Breast epithelium (tissue), 4 donors: ENCODE measurements at regions not wholly inside any gene's neighbourhood (a gene's known extent, or its start where the extent isn't known, plus 50 kb on each side); places are given as distances from the start of the nearest gene placed in this dataset.

Source experiments
- DNase-seq, 2 donors: peaks; one replicate each; pipeline ENCODE4 v3.0.0-alpha.2; 2019; ENCODE audit warnings: low spot score in 2 of 2
- H3K27ac ChIP-seq, 2 donors: fragments of 200-600 bp; sonication (generic) in 1 of 2; one replicate each; pipeline ENCODE4 v1.5.1; 2016 to 2019; ENCODE audit warnings: mild to moderate bottlenecking in 1 of 2
- H3K27me3 ChIP-seq, 2 donors: fragments of 200-600 bp; sonication (generic) in 1 of 2; one replicate each; pipeline versions ENCODE4 v1.5.1 to v1.6.0; 2017 to 2019; ENCODE audit warnings: control low read depth in 1 of 2, mild to moderate bottlenecking in 1 of 2
- H3K36me3 ChIP-seq: fragments of 200-600 bp; one replicate; pipeline ENCODE4 v1.5.1; 2019
- H3K4me1 ChIP-seq, 2 donors: fragments of 200-600 bp; sonication (generic); one replicate each; pipeline ENCODE4 v1.5.1; 2016 to 2019; ENCODE audit warnings: control low read depth in 1 of 2
- H3K4me3 ChIP-seq, 3 donors: fragments of 200-600 bp; sonication (generic); 1 replicate in 2 of 3; 2 replicates in 1 of 3; pipeline ENCODE4 v1.5.1; 2016 to 2019; ENCODE audit warnings: mild to moderate bottlenecking in 3 of 3, moderate library complexity in 2 of 3
- H3K9me3 ChIP-seq, 2 donors: fragments of 200-600 bp; sonication (generic) in 1 of 2; one replicate each; pipeline ENCODE4 v1.5.1; 2016 to 2019; ENCODE audit warnings: control low read depth in 1 of 2
- CTCF ChIP-seq, 3 donors: fragments of 450-650 bp; IDR thresholded peaks; one replicate each; pipeline ENCODE4 v1.5.1; 2016 to 2017; ENCODE audit warnings: antibody characterized with exemption in 3 of 3, mild to moderate bottlenecking in 3 of 3, moderate library complexity in 3 of 3
- POLR2A ChIP-seq: fragments of 450-650 bp; IDR thresholded peaks from one replicate; pipeline ENCODE4 v1.6.1; 2016; ENCODE audit warnings: antibody characterized with exemption, mild to moderate bottlenecking, moderate library complexity
- POLR2AphosphoS5 ChIP-seq, 3 donors: sonication (generic); formaldehyde crosslinking; IDR thresholded peaks; one replicate each; pipeline ENCODE4 v1.6.1; 2017; ENCODE audit warnings: antibody characterized with exemption in 3 of 3
- intact Hi-C: fragments of 100-400 bp; cut with DNase I; formaldehyde crosslinking; loops from one replicate; pipeline ENCODE4 v1.15.1; 2023; ENCODE audit warnings: low total_unique reads

- TF ChIP-seq POLR2A (no peak), CTCF (IDR thresholded peaks at IDR 0.05) (no peak), POLR2AphosphoS5 (IDR thresholded peaks at IDR 0.05) (no peak)
- intact Hi-C loops: loop anchor here (5.0 kb wide), 1 partner anchor 370 kb away; no protein-coding TSS in a partner anchor
- Histone ChIP-seq H3K4me1 (no peaks in the 10 kb centered on the region), H3K9me3 (no peaks in the 10 kb centered on the region), H3K36me3 (no peaks in the 10 kb centered on the region), H3K4me3 (no peak overlapping the region), H3K27me3 (no peaks in the 10 kb centered on the region), H3K27ac (no peak overlapping the region)
- no peak for DNase-seq
Measured at GRCh38 chr2:48026865-48027264, 120.6 kb upstream of the FBXO11 start.

- TF ChIP-seq POLR2AphosphoS5 (IDR thresholded peaks at IDR 0.05): no peak
- TF ChIP-seq CTCF (IDR thresholded peaks at IDR 0.05): no peak
- TF ChIP-seq POLR2A: no peak
- no peak overlapping the region for H3K27ac ChIP-seq
- H3K27me3 ChIP-seq: no peaks in the 10 kb centered on the region
- H3K36me3 ChIP-seq: no peaks in the 10 kb centered on the region
- no peaks in the 10 kb centered on the region for H3K4me1 ChIP-seq
- DNase-seq: no peak
- no peak overlapping the region for H3K4me3 ChIP-seq
- peaks cover 4 to 8% of the 10 kb centered on the region in 2 donors for H3K9me3 ChIP-seq
- intact Hi-C loops: no loop called here
Measured at GRCh38 chr2:48032765-48033164, 126.5 kb upstream of the FBXO11 start.

GRCh38 chr2:48034295-48034694 lies 128.0 kb upstream of the FBXO11 start:
- intact Hi-C loops: no loop called here
- Histone ChIP-seq H3K36me3 (no peaks in the 10 kb centered on the region), H3K9me3 (peaks cover 4 to 8% of the 10 kb centered on the region in 2 donors), H3K4me3 (no peak overlapping the region), H3K27ac (no peak overlapping the region), H3K4me1 (no peaks in the 10 kb centered on the region), H3K27me3 (no peaks in the 10 kb centered on the region)
- DNase-seq: no peak
- TF ChIP-seq POLR2AphosphoS5 (IDR thresholded peaks at IDR 0.05) (no peak), POLR2A (no peak), CTCF (IDR thresholded peaks at IDR 0.05) (no peak)

- Histone ChIP-seq H3K36me3 (no peaks in the 10 kb centered on the region), H3K4me3 (no peak overlapping the region), H3K9me3 (peaks cover 4 to 8% of the 10 kb centered on the region in 2 donors), H3K27ac (no peak overlapping the region), H3K4me1 (no peaks in the 10 kb centered on the region), H3K27me3 (no peaks in the 10 kb centered on the region)
- no peak for DNase-seq
- TF ChIP-seq CTCF (IDR thresholded peaks at IDR 0.05) (no peak), POLR2AphosphoS5 (IDR thresholded peaks at IDR 0.05) (no peak), POLR2A (no peak)
- intact Hi-C loops: no loop called here
Measured at GRCh38 chr2:48036312-48036711, 130.0 kb upstream of the FBXO11 start.

- TF ChIP-seq POLR2AphosphoS5 (IDR thresholded peaks at IDR 0.05) (no peak), POLR2A (no peak), CTCF (IDR thresholded peaks at IDR 0.05) (no peak)
- Histone ChIP-seq H3K27me3 (no peaks in the 10 kb centered on the region), H3K27ac (no peak overlapping the region), H3K4me1 (no peaks in the 10 kb centered on the region), H3K4me3 (no peak overlapping the region), H3K36me3 (no peaks in the 10 kb centered on the region), H3K9me3 (peaks cover 4 to 8% of the 10 kb centered on the region in 2 donors)
- intact Hi-C loops: no loop called here
- no peak for DNase-seq
Measured at GRCh38 chr2:48039209-48039990, 133.1 kb upstream of the FBXO11 start.
